HFFc6 (cell line): ENCODE measurements at regions not wholly inside any gene's neighbourhood (a gene's known extent, or its start where the extent isn't known, plus 50 kb on each side); places are given as distances from the start of the nearest gene placed in this dataset.

Source experiments
- DNase-seq: peaks from one replicate; pipeline ENCODE4 v3.0.0-alpha.2; 2018
- H3K27ac Mint-ChIP-seq: 2 replicates; pipeline ENCODE4 v1.8.0; 2020; ENCODE audit warnings: mild to moderate bottlenecking, mixed read lengths
- H3K27me3 Mint-ChIP-seq: 2 replicates; pipeline ENCODE4 v1.8.0; 2021; ENCODE audit warnings: mild to moderate bottlenecking, moderate library complexity, mixed read lengths; ENCODE audit not compliant: insufficient read depth
- H3K36me3 Mint-ChIP-seq: 2 replicates; pipeline ENCODE4 v1.8.0; 2021; ENCODE audit warnings: low read depth, mixed read lengths
- H3K4me1 Mint-ChIP-seq: 2 replicates; pipeline ENCODE4 v1.8.0; 2020; ENCODE audit warnings: low read depth, mixed read lengths
- H3K4me3 Mint-ChIP-seq: 2 replicates; pipeline ENCODE4 v1.8.0; 2020; ENCODE audit warnings: mild to moderate bottlenecking, moderate library complexity, mixed read lengths
- H3K9me3 Mint-ChIP-seq: 2 replicates; pipeline ENCODE4 v1.8.0; 2020; ENCODE audit warnings: mild to moderate bottlenecking, mixed read lengths
- TF ChIP-seq, protein P1 (sequence below): fragments of 200-600 bp; sonication (generic); IDR thresholded peaks from 2 replicates; pipeline ENCODE4 v1.5.0; 2021; ENCODE audit warnings: antibody characterized with exemption, mild to moderate bottlenecking

GRCh38 chr7:52635021-52635420, 400.4 kb upstream of the POM121L12 start:
- DNase-seq = no peak
- H3K27me3 Mint-ChIP-seq = no peaks in the 10 kb centered on the region
- no peaks in the 10 kb centered on the region for H3K4me1 Mint-ChIP-seq
- TF ChIP-seq, protein P1, sequence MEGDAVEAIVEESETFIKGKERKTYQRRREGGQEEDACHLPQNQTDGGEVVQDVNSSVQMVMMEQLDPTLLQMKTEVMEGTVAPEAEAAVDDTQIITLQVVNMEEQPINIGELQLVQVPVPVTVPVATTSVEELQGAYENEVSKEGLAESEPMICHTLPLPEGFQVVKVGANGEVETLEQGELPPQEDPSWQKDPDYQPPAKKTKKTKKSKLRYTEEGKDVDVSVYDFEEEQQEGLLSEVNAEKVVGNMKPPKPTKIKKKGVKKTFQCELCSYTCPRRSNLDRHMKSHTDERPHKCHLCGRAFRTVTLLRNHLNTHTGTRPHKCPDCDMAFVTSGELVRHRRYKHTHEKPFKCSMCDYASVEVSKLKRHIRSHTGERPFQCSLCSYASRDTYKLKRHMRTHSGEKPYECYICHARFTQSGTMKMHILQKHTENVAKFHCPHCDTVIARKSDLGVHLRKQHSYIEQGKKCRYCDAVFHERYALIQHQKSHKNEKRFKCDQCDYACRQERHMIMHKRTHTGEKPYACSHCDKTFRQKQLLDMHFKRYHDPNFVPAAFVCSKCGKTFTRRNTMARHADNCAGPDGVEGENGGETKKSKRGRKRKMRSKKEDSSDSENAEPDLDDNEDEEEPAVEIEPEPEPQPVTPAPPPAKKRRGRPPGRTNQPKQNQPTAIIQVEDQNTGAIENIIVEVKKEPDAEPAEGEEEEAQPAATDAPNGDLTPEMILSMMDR = no peak
- H3K4me3 Mint-ChIP-seq = no peak overlapping the region
- no peak overlapping the region for H3K27ac Mint-ChIP-seq
- H3K9me3 Mint-ChIP-seq = peaks cover 43% of the 10 kb centered on the region
- no peaks in the 10 kb centered on the region; the same call in 1 of the 2 replicates for H3K36me3 Mint-ChIP-seq

DNA sequence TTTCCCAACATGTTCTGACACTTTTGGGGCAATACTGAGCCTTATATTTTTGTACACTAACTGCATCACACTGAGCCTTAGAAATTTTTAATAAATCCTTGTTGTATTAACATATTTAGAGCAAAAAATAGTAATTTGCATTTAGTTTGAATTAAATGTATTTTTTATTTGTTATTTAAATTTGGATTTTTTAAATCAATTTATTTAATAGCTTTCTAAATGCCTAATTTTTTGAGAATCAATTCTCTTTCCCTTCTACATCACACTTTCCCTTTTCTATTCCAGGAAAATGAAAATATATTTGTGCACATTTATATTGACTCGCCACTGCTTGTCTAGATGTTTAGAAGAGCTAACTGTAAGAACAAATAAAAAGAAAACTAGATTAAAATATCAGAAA, 414.6 kb upstream of the POM121L12 start:
- H3K4me3 Mint-ChIP-seq = no peak overlapping the region
- peaks cover 24% of the 10 kb centered on the region for H3K9me3 Mint-ChIP-seq
- H3K36me3 Mint-ChIP-seq = no peaks in the 10 kb centered on the region
- H3K27ac Mint-ChIP-seq = no peak overlapping the region
- no peak for DNase-seq
- TF ChIP-seq, protein P1 = no peak
- H3K27me3 Mint-ChIP-seq = no peaks in the 10 kb centered on the region
- no peaks in the 10 kb centered on the region for H3K4me1 Mint-ChIP-seq

- no peaks in the 10 kb centered on the region for H3K4me1 Mint-ChIP-seq
- peaks cover 18% of the 10 kb centered on the region for H3K9me3 Mint-ChIP-seq
- no peak for DNase-seq
- H3K27ac Mint-ChIP-seq = no peak overlapping the region
- H3K4me3 Mint-ChIP-seq = no peak overlapping the region
- no peaks in the 10 kb centered on the region for H3K36me3 Mint-ChIP-seq
- TF ChIP-seq, protein P1 = no peak
- no peaks in the 10 kb centered on the region for H3K27me3 Mint-ChIP-seq
Measured at GRCh38 chr7:52616552-52616951, 418.9 kb upstream of the POM121L12 start.

GRCh38 chr7:52615021-52615695, 420.3 kb upstream of the POM121L12 start:
- no peak for DNase-seq
- H3K9me3 Mint-ChIP-seq = peaks cover 30% of the 10 kb centered on the region
- no peaks in the 10 kb centered on the region for H3K4me1 Mint-ChIP-seq
- H3K36me3 Mint-ChIP-seq = no peaks in the 10 kb centered on the region
- TF ChIP-seq, protein P1 = no peak
- no peaks in the 10 kb centered on the region for H3K27me3 Mint-ChIP-seq
- H3K4me3 Mint-ChIP-seq = no peak overlapping the region
- H3K27ac Mint-ChIP-seq = no peak overlapping the region

GRCh38 chr7:52609511-52609910, 425.9 kb upstream of the POM121L12 start:
- TF ChIP-seq, protein P1 = no peak
- no peak overlapping the region for H3K27ac Mint-ChIP-seq
- H3K4me3 Mint-ChIP-seq = no peak overlapping the region
- H3K4me1 Mint-ChIP-seq = no peaks in the 10 kb centered on the region
- H3K36me3 Mint-ChIP-seq = no peaks in the 10 kb centered on the region
- H3K27me3 Mint-ChIP-seq = no peaks in the 10 kb centered on the region
- DNase-seq = no peak
- peaks cover 27% of the 10 kb centered on the region for H3K9me3 Mint-ChIP-seq
